Tibial nerve (tissue), 4 donors: ENCODE measurements at regions not wholly inside any gene's neighbourhood (a gene's known extent, or its start where the extent isn't known, plus 50 kb on each side); places are given as distances from the start of the nearest gene placed in this dataset.

Experiments
- DNase-seq, 2 donors: peaks; one replicate each; pipeline ENCODE4 v3.0.0-alpha.2; 2019; ENCODE audit warnings: low spot score in 2 of 2
- H3K27ac ChIP-seq, 4 donors: fragments of 200-600 bp; sonication (generic) in 3 of 4; one replicate each; pipeline ENCODE4 v1.5.1; 2017 to 2019; ENCODE audit warnings: mild to moderate bottlenecking in 1 of 4
- H3K27me3 ChIP-seq, 2 donors: fragments of 200-600 bp; sonication (generic) in 1 of 2; one replicate each; pipeline versions ENCODE4 v1.5.1 to v1.6.0; 2017 to 2019
- H3K36me3 ChIP-seq, 3 donors: fragments of 200-600 bp; sonication (generic); one replicate each; pipeline ENCODE4 v1.5.1; 2018 to 2019
- H3K4me1 ChIP-seq, 4 donors: fragments of 200-600 bp; sonication (generic) in 3 of 4; one replicate each; pipeline ENCODE4 v1.5.1; 2017 to 2019
- H3K4me3 ChIP-seq, 4 donors: fragments of 200-600 bp; sonication (generic) in 3 of 4; one replicate each; pipeline ENCODE4 v1.5.1; 2017 to 2019; ENCODE audit warnings: mild to moderate bottlenecking in 1 of 4, moderate library complexity in 1 of 4
- H3K9me3 ChIP-seq, 4 donors: fragments of 200-600 bp; sonication (generic) in 3 of 4; one replicate each; pipeline ENCODE4 v1.5.1; 2017 to 2019
- EP300 ChIP-seq, 2 donors: sonication (generic); formaldehyde crosslinking; IDR thresholded peaks; one replicate each; pipeline ENCODE4 v1.6.1; 2017; ENCODE audit warnings: antibody characterized with exemption in 2 of 2, mild to moderate bottlenecking in 1 of 2
- POLR2A ChIP-seq, 2 donors: fragments of 450-650 bp; IDR thresholded peaks; one replicate each; pipeline ENCODE4 v1.6.1; 2017; ENCODE audit warnings: antibody characterized with exemption in 2 of 2, mild to moderate bottlenecking in 2 of 2, moderate library complexity in 2 of 2
- WGBS, 2 donors: methylation state at CpG; one replicate each; pipeline ENCODE4 v1.1.5; 2018; 5-methylcytosine and 5-hydroxymethylcytosine counted together
- TF ChIP-seq, protein P1 (sequence below), 5 experiments: fragments of 200-600 bp in 3 of 5; fragments of 450-650 bp in 2 of 5; sonication (generic) in 3 of 5; IDR thresholded peaks; one replicate each; pipeline ENCODE4 v1.5.1; 2016 to 2019; ENCODE audit warnings: antibody characterized with exemption in 5 of 5, mild to moderate bottlenecking in 3 of 5, moderate library complexity in 2 of 5

DNA sequence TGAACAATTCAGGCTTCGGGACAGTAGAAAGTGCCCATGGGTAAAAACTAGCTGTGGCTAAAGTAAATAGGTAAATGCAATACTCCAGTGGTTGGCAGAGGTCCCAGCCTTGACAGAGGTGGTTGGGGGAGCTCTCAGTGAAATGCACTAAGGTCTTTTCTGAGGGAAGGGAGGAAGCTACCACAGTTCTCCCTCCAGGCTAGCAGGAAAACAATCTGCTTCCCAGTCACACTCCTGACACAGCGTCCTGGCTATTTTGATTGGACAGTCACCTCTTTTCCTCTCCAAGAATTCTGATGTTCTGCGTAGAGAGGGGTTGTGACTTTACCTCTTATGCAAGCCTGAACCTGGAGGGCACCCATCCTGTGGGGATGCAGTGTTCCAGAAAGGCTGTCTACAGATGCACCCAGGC is 128.7 kb downstream of the CYSLTR2 start:
- no peak overlapping the region for H3K4me3 ChIP-seq
- peaks cover 0 to 22% (median 5%) of the 10 kb centered on the region in 4 donors for H3K9me3 ChIP-seq
- no peaks in the 10 kb centered on the region for H3K4me1 ChIP-seq
- no peak for DNase-seq
- 85 to 87% methylated on average over 3 of the region's 3 CpGs for WGBS, 2 donors
- no peak overlapping the region for H3K27ac ChIP-seq
- TF ChIP-seq POLR2A (IDR thresholded peaks at IDR 0.05) (no peak), EP300 (IDR thresholded peaks at IDR 0.05) (no peak)
- TF ChIP-seq, protein P1, sequence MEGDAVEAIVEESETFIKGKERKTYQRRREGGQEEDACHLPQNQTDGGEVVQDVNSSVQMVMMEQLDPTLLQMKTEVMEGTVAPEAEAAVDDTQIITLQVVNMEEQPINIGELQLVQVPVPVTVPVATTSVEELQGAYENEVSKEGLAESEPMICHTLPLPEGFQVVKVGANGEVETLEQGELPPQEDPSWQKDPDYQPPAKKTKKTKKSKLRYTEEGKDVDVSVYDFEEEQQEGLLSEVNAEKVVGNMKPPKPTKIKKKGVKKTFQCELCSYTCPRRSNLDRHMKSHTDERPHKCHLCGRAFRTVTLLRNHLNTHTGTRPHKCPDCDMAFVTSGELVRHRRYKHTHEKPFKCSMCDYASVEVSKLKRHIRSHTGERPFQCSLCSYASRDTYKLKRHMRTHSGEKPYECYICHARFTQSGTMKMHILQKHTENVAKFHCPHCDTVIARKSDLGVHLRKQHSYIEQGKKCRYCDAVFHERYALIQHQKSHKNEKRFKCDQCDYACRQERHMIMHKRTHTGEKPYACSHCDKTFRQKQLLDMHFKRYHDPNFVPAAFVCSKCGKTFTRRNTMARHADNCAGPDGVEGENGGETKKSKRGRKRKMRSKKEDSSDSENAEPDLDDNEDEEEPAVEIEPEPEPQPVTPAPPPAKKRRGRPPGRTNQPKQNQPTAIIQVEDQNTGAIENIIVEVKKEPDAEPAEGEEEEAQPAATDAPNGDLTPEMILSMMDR (IDR thresholded peaks at IDR 0.05) = no peak
- H3K36me3 ChIP-seq = no peaks in the 10 kb centered on the region
- H3K27me3 ChIP-seq = no peaks in the 10 kb centered on the region

DNA sequence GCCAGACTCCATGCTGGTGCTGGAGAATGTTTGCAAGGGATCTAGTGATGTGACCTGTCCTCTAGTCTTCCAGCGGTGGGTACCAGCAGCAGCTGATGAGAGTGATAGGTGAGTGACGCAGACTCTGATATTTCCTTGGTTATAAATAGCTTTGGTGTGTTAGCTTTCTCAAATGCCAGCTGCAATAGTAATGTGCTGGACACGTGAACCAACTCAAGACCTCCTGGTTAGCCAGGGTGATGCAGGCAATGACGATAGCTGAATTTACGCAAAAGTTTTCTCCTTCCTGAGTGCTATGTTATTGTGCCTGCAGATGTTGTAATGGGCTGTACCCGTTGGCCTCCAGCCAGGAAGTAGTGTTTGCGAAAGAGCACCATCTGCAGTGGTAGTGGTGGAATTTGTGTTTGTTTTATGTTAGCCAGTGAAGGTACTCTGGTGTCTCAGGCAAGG is 129.5 kb downstream of the CYSLTR2 start:
- no peaks in the 10 kb centered on the region for H3K27me3 ChIP-seq
- H3K9me3 ChIP-seq = peaks cover 0 to 22% (median 5%) of the 10 kb centered on the region in 4 donors
- H3K4me3 ChIP-seq = no peak overlapping the region
- peak; percentile 64 to 76 for DNase-seq
- no peaks in the 10 kb centered on the region for H3K4me1 ChIP-seq
- WGBS, 2 donors = 52 to 74% methylated on average over 7 of the region's 7 CpGs
- no peaks in the 10 kb centered on the region for H3K36me3 ChIP-seq
- peak; percentile 93 to 99 for TF ChIP-seq EP300 (IDR thresholded peaks at IDR 0.05)
- TF ChIP-seq, protein P1 (IDR thresholded peaks at IDR 0.05) = no peak
- H3K27ac ChIP-seq = no peak overlapping the region

DNA sequence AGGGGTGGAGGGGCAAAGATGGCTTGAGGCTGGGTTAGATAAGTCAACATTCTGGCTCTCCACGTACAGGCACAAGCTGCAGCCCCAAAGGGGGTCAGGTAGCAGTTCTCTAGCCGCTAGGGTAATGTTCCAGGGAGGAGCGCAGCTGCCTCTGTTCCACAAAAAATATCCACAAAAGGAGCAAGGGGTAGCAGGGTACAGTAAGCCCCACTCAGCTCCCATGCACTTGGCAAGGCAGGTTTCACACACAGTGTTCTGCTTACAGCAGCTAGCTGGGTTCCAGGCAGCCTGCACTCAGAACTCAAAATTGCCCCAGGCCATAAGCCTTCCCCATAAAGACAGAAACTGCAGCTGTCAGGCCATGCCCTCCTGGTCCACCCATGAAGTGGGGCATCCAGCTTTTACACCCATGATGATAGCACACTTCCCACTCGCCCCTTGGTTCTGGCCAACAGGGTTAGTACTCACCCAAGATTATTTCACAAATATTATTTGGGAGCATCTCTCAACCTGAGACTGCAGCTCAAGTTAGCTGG is 130.0 kb downstream of the CYSLTR2 start:
- no peak overlapping the region for H3K4me3 ChIP-seq
- no peaks in the 10 kb centered on the region for H3K36me3 ChIP-seq
- H3K9me3 ChIP-seq = peaks cover 0 to 22% (median 5%) of the 10 kb centered on the region in 4 donors
- H3K27ac ChIP-seq = no peak overlapping the region
- no peaks in the 10 kb centered on the region for H3K4me1 ChIP-seq
- DNase-seq = no peak
- no peak for TF ChIP-seq EP300 (IDR thresholded peaks at IDR 0.05)
- WGBS, 2 donors = 90 to 91% methylated on average over 4 of the region's 4 CpGs
- no peaks in the 10 kb centered on the region for H3K27me3 ChIP-seq

- Histone ChIP-seq H3K4me1 (no peaks in the 10 kb centered on the region), H3K36me3 (no peaks in the 10 kb centered on the region), H3K4me3 (no peak overlapping the region), H3K9me3 (peaks cover 0 to 16% (median 5%) of the 10 kb centered on the region in 4 donors), H3K27ac (no peak overlapping the region), H3K27me3 (no peaks in the 10 kb centered on the region)
- WGBS, 2 donors = 90 to 91% methylated on average over 3 of the region's 3 CpGs
- no peak for DNase-seq
- TF ChIP-seq, protein P1 (IDR thresholded peaks at IDR 0.05) = no peak
- TF ChIP-seq POLR2A (IDR thresholded peaks at IDR 0.05) (no peak), EP300 (IDR thresholded peaks at IDR 0.05) (no peak)
These were observed 131.3 kb downstream of the CYSLTR2 start for GRCh38 chr13:48784916-48785548.

- no peaks in the 10 kb centered on the region for H3K4me1 ChIP-seq
- DNase-seq = no peak
- H3K9me3 ChIP-seq = no peaks in the 10 kb centered on the region
- H3K27me3 ChIP-seq = no peaks in the 10 kb centered on the region
- H3K27ac ChIP-seq = no peak overlapping the region
- 65 to 68% methylated on average over 3 of the region's 3 CpGs for WGBS, 2 donors
- no peaks in the 10 kb centered on the region for H3K36me3 ChIP-seq
- TF ChIP-seq, protein P1 (IDR thresholded peaks at IDR 0.05) = no peak
- no peak for TF ChIP-seq POLR2A (IDR thresholded peaks at IDR 0.05)
- TF ChIP-seq EP300 (IDR thresholded peaks at IDR 0.05) = no peak
- no peak overlapping the region for H3K4me3 ChIP-seq
These were observed 136.5 kb downstream of the CYSLTR2 start for GRCh38 chr13:48790199-48790598.
